Transverse colon (tissue), 4 donors: ENCODE measurements at regions not wholly inside any gene's neighbourhood (a gene's known extent, or its start where the extent isn't known, plus 50 kb on each side); places are given as distances from the start of the nearest gene placed in this dataset.

Experiments used
- DNase-seq: peaks from one replicate; pipeline ENCODE4 v3.0.0-alpha.2; 2019
- H3K27ac ChIP-seq, 4 donors: fragments of 200-600 bp; sonication (generic); 2 replicates each; pipeline ENCODE4 v1.5.1; 2016 to 2018; ENCODE audit warnings: inconsistent platforms in 4 of 4
- H3K27me3 ChIP-seq: fragments of 200-600 bp; sonication (generic); 2 replicates; pipeline ENCODE4 v1.5.1; 2017; ENCODE audit warnings: inconsistent platforms
- H3K36me3 ChIP-seq, 4 donors: fragments of 200-600 bp; sonication (generic); 2 replicates each; pipeline ENCODE4 v1.5.1; 2017 to 2019; ENCODE audit warnings: inconsistent platforms in 4 of 4
- H3K4me1 ChIP-seq, 4 donors: fragments of 200-600 bp; sonication (generic); 2 replicates each; pipeline ENCODE4 v1.5.1; 2017 to 2020; ENCODE audit warnings: inconsistent platforms in 4 of 4
- H3K4me3 ChIP-seq, 4 donors: fragments of 200-600 bp; sonication (generic); 1 replicate in 1 of 4; 2 replicates in 3 of 4; pipeline versions ENCODE4 v1.5.1 to v1.6.1; 2017 to 2019; ENCODE audit warnings: inconsistent platforms in 4 of 4
- H3K9me3 ChIP-seq, 2 donors: fragments of 200-600 bp; sonication (generic); 2 replicates each; pipeline ENCODE4 v1.5.1; 2017 to 2019; ENCODE audit warnings: inconsistent platforms in 2 of 2
- CTCF ChIP-seq, 5 experiments: fragments of 200-600 bp in 3 of 5; fragments of 450-650 bp in 2 of 5; sonication (generic) in 3 of 5; IDR thresholded peaks; 1 replicate in 2 of 5; 2 replicates in 3 of 5; pipeline ENCODE4 v1.5.1; 2016 to 2017; ENCODE audit warnings: antibody characterized with exemption in 5 of 5, inconsistent platforms in 3 of 5, mild to moderate bottlenecking in 2 of 5, moderate library complexity in 1 of 5
- EP300 ChIP-seq: sonication (generic); formaldehyde crosslinking; IDR thresholded peaks from one replicate; pipeline ENCODE4 v1.6.1; 2017; ENCODE audit warnings: antibody characterized with exemption, low read depth
- POLR2A ChIP-seq: fragments of 450-650 bp; IDR thresholded peaks from one replicate; pipeline ENCODE4 v1.6.1; 2016; ENCODE audit warnings: antibody characterized with exemption, mild to moderate bottlenecking, moderate library complexity
- POLR2AphosphoS5 ChIP-seq, 3 donors: sonication (generic); formaldehyde crosslinking; IDR thresholded peaks; one replicate each; pipeline ENCODE4 v1.6.1; 2016; ENCODE audit warnings: antibody characterized with exemption in 3 of 3
- WGBS, 2 donors: methylation state at CpG; one replicate each; pipeline ENCODE4 v1.1.5; 2018; ENCODE audit warnings: low coverage in 1 of 2; 5-methylcytosine and 5-hydroxymethylcytosine counted together
- in situ Hi-C, 4 donors: fragments of 200-750 bp; cut with MboI; loops; one replicate each; pipeline versions ENCODE4 v1.15.0 to v1.15.1; 2017; ENCODE audit warnings: low sequenced_read_pairs in 3 of 4, low pct_ligation_motif_present in 1 of 4, low pct_unique_long_range_greater_than_20kb in 1 of 4
- intact Hi-C: fragments of 100-400 bp; cut with DNase I; formaldehyde crosslinking; loops from one replicate; pipeline ENCODE4 v1.15.1; 2023; ENCODE audit warnings: low total_unique reads

GRCh38 chr13:105412171-105412570, 1123.3 kb downstream of the EFNB2 start:
- WGBS, 2 donors: 92 to 94% methylated on average over 3 of the region's 3 CpGs
- Histone ChIP-seq H3K27ac (no peak overlapping the region), H3K9me3 (no peaks in the 10 kb centered on the region), H3K36me3 (no peaks in the 10 kb centered on the region), H3K27me3 (no peaks in the 10 kb centered on the region), H3K4me1 (no peaks in the 10 kb centered on the region), H3K4me3 (no peak overlapping the region)
- in situ Hi-C loops (no loop called here), intact Hi-C loops (no loop called here)
- DNase-seq: no peak
- TF ChIP-seq POLR2AphosphoS5 (IDR thresholded peaks at IDR 0.05): no peak
- TF ChIP-seq POLR2A: no peak
- no peak for TF ChIP-seq CTCF (IDR thresholded peaks at IDR 0.05)
- no peak for TF ChIP-seq EP300

- TF ChIP-seq CTCF (IDR thresholded peaks at IDR 0.05): peak in 4 of 5 experiments; percentile 20 to 49 (median 44)
- TF ChIP-seq EP300: no peak
- in situ Hi-C loops (no loop called here), intact Hi-C loops (no loop called here)
- peak; percentile 21 for DNase-seq
- no peaks in the 10 kb centered on the region for H3K27me3 ChIP-seq
- H3K4me1 ChIP-seq: no peaks in the 10 kb centered on the region
- H3K27ac ChIP-seq: no peak overlapping the region
- no peaks in the 10 kb centered on the region for H3K36me3 ChIP-seq
- no peaks in the 10 kb centered on the region for H3K9me3 ChIP-seq
- WGBS, 2 donors: 26 to 68% methylated on average over 3 to 11 of the region's 11 CpGs
- H3K4me3 ChIP-seq: no peak overlapping the region
These were observed 1124.9 kb downstream of the EFNB2 start for GRCh38 chr13:105410602-105411001.

GRCh38 chr13:105406551-105406950, 1128.9 kb downstream of the EFNB2 start:
- no peak for TF ChIP-seq EP300
- intact Hi-C loops (no loop called here), in situ Hi-C loops (no loop called here)
- Histone ChIP-seq H3K9me3 (no peaks in the 10 kb centered on the region), H3K27ac (no peak overlapping the region), H3K4me1 (no peaks in the 10 kb centered on the region), H3K4me3 (no peak overlapping the region), H3K36me3 (no peaks in the 10 kb centered on the region), H3K27me3 (no peaks in the 10 kb centered on the region)
- 76 to 79% methylated on average over 3 of the region's 3 CpGs for WGBS, 2 donors
- DNase-seq: no peak

- Histone ChIP-seq H3K36me3 (no peaks in the 10 kb centered on the region), H3K27ac (no peak overlapping the region), H3K27me3 (no peaks in the 10 kb centered on the region), H3K4me1 (no peaks in the 10 kb centered on the region), H3K9me3 (no peaks in the 10 kb centered on the region), H3K4me3 (no peak overlapping the region)
- no peak for DNase-seq
- TF ChIP-seq EP300 (no peak), POLR2AphosphoS5 (IDR thresholded peaks at IDR 0.05) (no peak), POLR2A (no peak), CTCF (IDR thresholded peaks at IDR 0.05) (no peak)
- in situ Hi-C loops: no loop called here
- intact Hi-C loops: no loop called here
These were observed 1132.4 kb downstream of the EFNB2 start for GRCh38 chr13:105403086-105403485.

- H3K4me1 ChIP-seq: no peaks in the 10 kb centered on the region
- 60 to 67% methylated on average over 1 of the region's 1 CpG for WGBS, 2 donors
These were observed 1140.4 kb downstream of the EFNB2 start for GRCh38 chr13:105395041-105395440.

More at GRCh38 chr13:105395041-105395440, 1140.4 kb downstream of the EFNB2 start:
- H3K4me3 ChIP-seq: no peak overlapping the region
- intact Hi-C loops: no loop called here
- no peaks in the 10 kb centered on the region for H3K9me3 ChIP-seq
- in situ Hi-C loops: no loop called here
- H3K27ac ChIP-seq: no peak overlapping the region
- no peaks in the 10 kb centered on the region for H3K27me3 ChIP-seq
- no peak for TF ChIP-seq CTCF (IDR thresholded peaks at IDR 0.05)
- TF ChIP-seq POLR2AphosphoS5 (IDR thresholded peaks at IDR 0.05): no peak
- no peak for TF ChIP-seq EP300
- no peak for TF ChIP-seq POLR2A
- H3K36me3 ChIP-seq: no peaks in the 10 kb centered on the region
- no peak for DNase-seq
